Epidermal melanocyte (primary cell): ENCODE measurements at regions not wholly inside any gene's neighbourhood (a gene's known extent, or its start where the extent isn't known, plus 50 kb on each side); places are given as distances from the start of the nearest gene placed in this dataset.
"Not testable (repeated sequence)": the region's sequence is repeated elsewhere in the genome, so short reads cannot be mapped to it uniquely, and the experiment has no call there.

Source experiments
- DNase-seq: peaks from one replicate; pipeline ENCODE4 v3.0.0; 2011; ENCODE audit warnings: low spot score; ENCODE audit not compliant: insufficient read length

GRCh38 chr21:38039841-38040240 is 123.6 kb upstream of the KCNJ6 start:
- DNase-seq, result no peak

DNA sequence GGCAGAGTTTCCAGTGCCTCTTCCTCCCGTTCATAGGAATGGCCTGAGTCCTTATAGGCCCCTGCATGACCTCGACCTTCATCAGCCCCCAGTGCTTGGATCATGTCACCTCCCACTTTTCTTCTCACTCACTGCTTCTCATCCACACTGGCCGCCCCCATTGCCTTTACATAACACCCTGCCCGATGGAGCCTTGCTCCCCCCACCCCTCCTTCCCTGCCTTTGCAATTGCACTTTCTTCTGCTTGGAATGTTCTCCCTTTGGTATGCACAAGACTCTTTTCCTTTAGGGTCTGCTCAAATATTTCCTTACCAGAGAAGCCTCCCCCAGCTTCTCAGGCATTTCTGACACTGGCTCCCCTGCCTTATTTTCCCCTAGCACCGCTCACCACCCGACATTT is 125.2 kb upstream of the KCNJ6 start:
- no peak for DNase-seq

DNA sequence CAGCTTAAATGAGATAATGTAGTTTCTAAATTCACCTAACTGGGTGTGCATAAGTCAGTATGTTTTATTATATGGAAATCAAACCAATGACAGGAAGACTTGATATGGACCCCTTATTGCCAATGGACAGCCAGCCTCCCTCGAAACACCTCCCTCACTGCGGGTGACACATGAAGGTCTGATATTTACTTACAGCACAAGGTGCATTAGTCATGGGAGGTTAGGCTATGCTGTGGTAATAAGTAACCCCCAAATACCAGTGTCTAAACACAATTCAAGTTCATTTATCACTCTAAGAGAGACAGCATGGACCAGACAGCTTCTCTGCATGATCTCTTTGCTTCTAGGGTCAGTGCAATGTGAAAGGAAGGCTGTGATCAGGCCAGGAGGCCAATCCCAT is 126.0 kb upstream of the KCNJ6 start:
- no peak for DNase-seq

GRCh38 chr21:38048167-38048566 is 131.9 kb upstream of the KCNJ6 start:
- DNase-seq, result no peak

DNA sequence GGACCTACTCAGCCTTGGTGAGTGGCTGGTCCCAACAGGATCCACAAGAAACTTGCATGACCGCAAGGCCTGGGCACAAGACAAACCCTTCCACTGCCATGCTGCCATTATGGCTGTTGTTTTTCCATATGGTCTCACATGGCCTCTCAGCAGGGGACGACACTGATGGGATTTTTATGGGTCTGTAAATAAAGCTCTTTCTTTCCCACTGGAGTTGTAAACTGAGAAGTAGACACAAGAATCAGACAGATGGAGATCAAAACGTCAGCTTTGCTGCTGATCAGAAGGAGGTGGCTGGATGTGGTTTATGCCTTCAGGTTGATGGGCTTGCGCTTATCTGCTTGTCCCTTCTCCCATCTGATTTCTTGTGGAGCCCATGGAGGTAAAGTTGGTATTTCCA is 138.1 kb upstream of the KCNJ6 start:
- no peak for DNase-seq

DNA sequence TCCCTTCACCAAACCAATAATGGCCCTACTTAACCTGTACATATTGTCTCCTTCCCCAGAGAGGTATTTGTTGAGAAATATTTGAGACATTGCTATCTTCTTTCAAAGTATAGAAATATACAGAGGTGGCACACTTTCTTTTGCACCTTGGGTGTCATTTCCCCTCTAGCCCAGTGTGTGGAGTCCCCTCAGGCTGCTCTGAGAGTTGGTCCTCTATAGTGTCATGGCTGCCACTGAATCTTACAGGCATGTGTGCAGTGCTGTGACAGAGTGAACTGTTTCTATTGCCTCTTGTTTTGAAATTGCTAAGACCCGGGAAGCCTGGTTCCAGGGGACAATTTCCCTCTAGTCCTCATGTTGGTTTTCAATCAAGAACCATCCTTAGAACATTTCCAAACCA is 140.2 kb upstream of the KCNJ6 start:
- DNase-seq, result no peak

DNA sequence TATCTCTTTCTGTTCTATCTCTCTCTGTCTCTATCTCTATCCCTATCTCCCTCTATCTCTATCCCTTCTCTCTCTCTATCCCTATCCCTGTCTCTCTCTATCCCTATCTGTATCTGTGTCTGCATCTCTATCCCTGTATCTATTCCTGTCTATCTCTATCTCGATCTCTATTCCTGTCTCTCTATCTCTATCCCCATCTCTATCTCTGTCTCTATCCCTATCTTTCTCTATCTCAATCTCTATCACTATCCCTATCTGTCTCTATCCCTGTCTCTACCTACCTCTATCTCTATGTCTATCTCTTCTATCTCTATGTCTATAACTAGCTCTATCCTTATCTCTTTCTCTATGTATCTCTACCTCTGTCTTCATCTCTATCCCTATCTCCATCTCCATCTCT is 141.4 kb upstream of the KCNJ6 start:
- DNase-seq, result no peak

GRCh38 chr21:38060533-38060932 is 144.3 kb upstream of the KCNJ6 start:
- no peak for DNase-seq

- no peak for DNase-seq
These were observed 151.0 kb upstream of the KCNJ6 start for GRCh38 chr21:38067086-38067739.

- DNase-seq, result no peak
These were observed 156.2 kb upstream of the KCNJ6 start for GRCh38 chr21:38072489-38072888.

DNA sequence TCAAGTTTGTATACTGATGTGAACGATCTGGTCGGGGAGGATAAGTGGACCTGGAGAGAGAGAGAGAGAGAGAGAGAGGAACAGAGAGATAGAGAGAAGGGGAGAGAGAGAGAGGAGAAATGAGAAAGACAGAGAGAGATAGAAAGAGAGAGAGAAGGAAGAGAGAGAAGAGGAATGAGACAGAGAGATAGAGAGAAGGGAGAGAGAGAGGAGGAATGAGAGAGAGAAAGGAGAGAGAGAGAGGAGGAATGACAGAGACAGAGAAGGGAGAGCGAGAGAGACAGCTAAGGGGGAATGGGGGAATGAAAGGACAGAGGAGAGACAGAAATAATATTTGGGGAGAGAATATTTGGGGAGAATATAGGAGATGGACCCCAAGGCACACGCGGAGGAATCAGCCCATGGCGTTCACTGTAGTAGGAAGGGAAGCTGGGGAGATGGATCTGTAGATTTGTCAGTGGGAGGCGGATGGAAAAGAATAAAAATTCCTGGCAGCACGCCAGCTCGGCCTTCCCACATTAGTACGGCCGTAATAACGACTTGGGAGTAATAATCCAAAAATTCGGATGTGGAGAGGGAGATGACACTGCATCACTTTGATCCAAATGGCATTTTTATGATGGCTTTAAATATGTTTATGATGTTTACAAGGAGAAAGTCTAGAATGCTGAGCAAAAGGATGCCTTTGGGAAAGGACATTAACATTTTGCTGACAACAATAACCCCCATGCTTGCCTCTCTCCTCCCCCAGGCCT is 159.8 kb upstream of the KCNJ6 start:
- no peak for DNase-seq

- DNase-seq, result no peak
These were observed 161.3 kb upstream of the KCNJ6 start for GRCh38 chr21:38077569-38077968.

- DNase-seq, result no peak
These were observed 164.6 kb upstream of the KCNJ6 start for GRCh38 chr21:38080888-38081287.

GRCh38 chr21:38081708-38082107 is 165.5 kb upstream of the KCNJ6 start:
- DNase-seq, result no peak

- no peak for DNase-seq
These were observed 166.8 kb upstream of the KCNJ6 start for GRCh38 chr21:38082936-38083485.

DNA sequence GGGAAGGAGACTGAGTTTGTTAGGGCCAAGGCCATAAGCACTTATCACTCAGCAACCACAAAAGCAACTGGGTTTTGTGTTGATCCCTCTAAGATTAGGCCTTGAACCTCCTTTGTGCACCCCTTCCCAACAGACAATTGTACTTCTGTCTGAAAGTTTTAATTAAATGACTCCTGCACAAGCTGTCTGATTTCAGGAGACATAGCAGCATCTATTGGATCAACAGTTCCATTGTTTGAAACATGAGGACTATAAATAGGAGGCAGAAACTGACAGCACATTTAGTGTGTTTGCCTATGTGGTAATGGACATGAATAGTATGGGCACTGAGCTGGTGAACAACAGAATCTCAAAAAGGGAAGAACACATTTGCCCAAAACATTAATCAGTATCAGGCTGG is 167.3 kb upstream of the KCNJ6 start:
- DNase-seq, result no peak

GRCh38 chr21:38086580-38086979 is 170.2 kb upstream of the KCNJ15 start:
- DNase-seq, result no peak

GRCh38 chr21:38088916-38089762 is 167.7 kb upstream of the KCNJ15 start:
- no peak for DNase-seq

DNA sequence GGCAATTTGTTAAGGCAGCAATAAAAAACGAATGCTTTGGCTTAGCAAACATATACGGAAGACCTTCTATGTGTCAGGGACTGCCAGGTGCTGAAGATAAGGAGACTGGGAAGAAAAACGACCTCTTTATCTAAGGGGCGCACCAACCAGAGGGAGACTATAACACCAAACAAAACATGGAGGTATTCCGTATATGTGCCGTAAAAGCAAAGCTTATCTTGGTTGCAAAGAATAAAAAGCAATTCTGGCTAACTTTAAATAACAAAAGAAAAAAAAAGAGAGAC is 167.1 kb upstream of the KCNJ15 start:
- no peak for DNase-seq

DNA sequence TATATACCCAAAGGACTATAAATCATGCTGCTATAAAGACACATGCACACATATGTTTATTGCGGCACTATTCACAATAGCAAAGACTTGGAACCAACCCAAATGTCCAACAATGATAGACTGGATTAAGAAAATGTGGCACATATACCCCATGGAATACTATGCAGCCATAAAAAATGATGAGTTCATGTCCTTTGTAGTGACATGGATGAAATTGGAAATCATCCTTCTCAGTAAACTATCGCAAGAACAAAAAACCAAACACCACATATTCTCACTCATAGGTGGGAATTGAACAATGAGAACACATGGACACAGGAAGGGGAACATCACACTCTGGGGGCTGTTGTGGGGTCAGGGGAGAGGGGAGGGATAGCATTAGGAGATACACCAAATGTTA is 165.7 kb upstream of the KCNJ15 start:
- not testable (repeated sequence) for DNase-seq

DNA sequence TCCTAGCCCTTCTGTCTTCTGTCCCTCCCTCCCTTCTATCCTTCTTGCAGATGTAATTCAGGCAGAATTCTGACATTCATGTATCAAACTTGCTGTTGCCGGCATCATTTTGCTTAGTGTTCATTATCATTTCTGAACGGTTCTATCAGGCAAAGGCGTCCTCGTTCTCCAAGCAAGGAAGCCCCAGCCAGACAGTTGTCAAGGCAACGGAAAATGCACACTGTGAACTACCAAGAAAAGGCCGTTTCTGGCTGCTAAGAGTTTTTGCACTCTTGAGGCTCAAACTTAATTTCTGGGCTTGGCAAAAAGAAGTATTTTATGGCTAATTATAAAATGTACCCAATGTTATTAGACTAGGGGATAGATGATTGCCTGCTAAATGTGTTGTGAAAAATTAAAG is 164.7 kb upstream of the KCNJ15 start:
- DNase-seq, result no peak

GRCh38 chr21:38095220-38095619 is 161.6 kb upstream of the KCNJ15 start:
- DNase-seq, result no peak
